ENCODE measurements at regions not wholly inside any gene's neighbourhood (a gene's known extent, or its start where the extent isn't known, plus 50 kb on each side); places are given as distances from the start of the nearest gene placed in this dataset.

DNA sequence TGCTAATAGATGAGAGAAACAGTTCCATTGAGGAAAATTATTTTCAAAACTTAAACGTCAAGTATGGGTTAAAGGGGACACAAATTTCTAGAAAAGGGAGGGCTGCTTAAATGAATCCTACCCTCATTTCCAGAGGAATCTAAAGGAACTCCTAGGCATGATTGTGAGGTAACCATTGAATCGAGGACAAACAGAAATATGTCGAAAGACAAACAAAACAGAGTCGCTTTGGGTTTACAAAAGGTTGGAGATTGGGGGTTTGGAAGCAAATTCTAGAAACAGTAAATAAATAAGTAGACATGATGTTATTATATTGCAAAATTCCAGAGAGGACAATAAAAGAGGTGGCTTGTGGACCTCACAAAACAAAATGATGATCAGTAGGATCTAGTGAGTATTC, 173.1 kb downstream of the FTCDNL1 start:
- no peak for DNase-seq
- H3K9me3 ChIP-seq, result no peaks in the 10 kb centered on the region
- intact Hi-C loops (cut with DNase I), result no loop called here
- WGBS, 2 donors, result 88 to 93% methylated on average over 4 of the region's 4 CpGs
- H3K27me3 ChIP-seq, result no peaks in the 10 kb centered on the region
- H3K4me3 ChIP-seq (replicated peaks in 1 of 3), result no peak overlapping the region
- H3K27ac ChIP-seq, result no peak overlapping the region
- no peaks in the 10 kb centered on the region for H3K4me1 ChIP-seq
- no peaks in the 10 kb centered on the region for H3K36me3 ChIP-seq
- TF ChIP-seq, protein P1, sequence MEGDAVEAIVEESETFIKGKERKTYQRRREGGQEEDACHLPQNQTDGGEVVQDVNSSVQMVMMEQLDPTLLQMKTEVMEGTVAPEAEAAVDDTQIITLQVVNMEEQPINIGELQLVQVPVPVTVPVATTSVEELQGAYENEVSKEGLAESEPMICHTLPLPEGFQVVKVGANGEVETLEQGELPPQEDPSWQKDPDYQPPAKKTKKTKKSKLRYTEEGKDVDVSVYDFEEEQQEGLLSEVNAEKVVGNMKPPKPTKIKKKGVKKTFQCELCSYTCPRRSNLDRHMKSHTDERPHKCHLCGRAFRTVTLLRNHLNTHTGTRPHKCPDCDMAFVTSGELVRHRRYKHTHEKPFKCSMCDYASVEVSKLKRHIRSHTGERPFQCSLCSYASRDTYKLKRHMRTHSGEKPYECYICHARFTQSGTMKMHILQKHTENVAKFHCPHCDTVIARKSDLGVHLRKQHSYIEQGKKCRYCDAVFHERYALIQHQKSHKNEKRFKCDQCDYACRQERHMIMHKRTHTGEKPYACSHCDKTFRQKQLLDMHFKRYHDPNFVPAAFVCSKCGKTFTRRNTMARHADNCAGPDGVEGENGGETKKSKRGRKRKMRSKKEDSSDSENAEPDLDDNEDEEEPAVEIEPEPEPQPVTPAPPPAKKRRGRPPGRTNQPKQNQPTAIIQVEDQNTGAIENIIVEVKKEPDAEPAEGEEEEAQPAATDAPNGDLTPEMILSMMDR (IDR thresholded peaks at IDR 0.05), result no peak
- no peak for TF ChIP-seq POLR2A (IDR thresholded peaks at IDR 0.05)

DNA sequence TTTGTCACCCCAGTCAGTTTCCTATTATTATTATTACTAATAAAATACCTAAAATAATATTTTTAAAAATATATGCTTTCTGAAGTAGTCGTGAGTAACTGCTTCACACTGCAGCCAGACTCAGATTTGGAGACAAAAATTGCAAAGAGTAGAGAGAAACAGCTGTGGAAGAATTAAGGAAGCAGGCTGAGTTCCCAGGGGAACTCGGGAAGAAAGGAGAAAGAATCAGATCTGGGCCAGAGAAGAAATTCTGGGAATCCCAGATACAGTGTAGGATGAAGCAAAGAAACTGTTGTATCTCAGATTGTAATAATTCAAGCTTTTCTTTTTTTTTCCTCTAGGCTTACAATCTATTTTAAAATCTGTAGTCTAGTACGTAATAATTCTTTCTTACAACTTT, 182.3 kb downstream of the FTCDNL1 start:
- intact Hi-C loops (cut with DNase I), result no loop called here
- no peak for DNase-seq
- H3K4me1 ChIP-seq, result no peaks in the 10 kb centered on the region
- no peak overlapping the region for H3K4me3 ChIP-seq (replicated peaks in 1 of 3)
- no peaks in the 10 kb centered on the region for H3K27me3 ChIP-seq
- TF ChIP-seq, protein P1 (IDR thresholded peaks at IDR 0.05), result no peak
- no peak for TF ChIP-seq POLR2A (IDR thresholded peaks at IDR 0.05)
- H3K27ac ChIP-seq, result no peak overlapping the region
- no peaks in the 10 kb centered on the region for H3K9me3 ChIP-seq
- no peaks in the 10 kb centered on the region for H3K36me3 ChIP-seq
- 63 to 72% methylated on average over 3 of the region's 3 CpGs for WGBS, 2 donors

- no peak for DNase-seq
- H3K4me3 ChIP-seq (replicated peaks in 1 of 3), result no peak overlapping the region
- no peaks in the 10 kb centered on the region for H3K27me3 ChIP-seq
- no peak overlapping the region for H3K27ac ChIP-seq
- intact Hi-C loops (cut with DNase I), result no loop called here
- no peaks in the 10 kb centered on the region for H3K4me1 ChIP-seq
- TF ChIP-seq POLR2A (IDR thresholded peaks at IDR 0.05), result no peak
- TF ChIP-seq, protein P1 (IDR thresholded peaks at IDR 0.05), result no peak
- 68 to 72% methylated on average over 6 of the region's 6 CpGs for whole genome bisulfite sequencing, 2 donors
- H3K36me3 ChIP-seq, result no peaks in the 10 kb centered on the region
- H3K9me3 ChIP-seq, result no peaks in the 10 kb centered on the region
These were observed 187.8 kb downstream of the FTCDNL1 start for GRCh38 chr2:199663157-199663556.

- Histone ChIP-seq H3K4me3 (replicated peaks in 1 of 3) (no peak overlapping the region), H3K27ac (no peak overlapping the region), H3K9me3 (no peaks in the 10 kb centered on the region), H3K36me3 (no peaks in the 10 kb centered on the region), H3K27me3 (no peaks in the 10 kb centered on the region), H3K4me1 (no peaks in the 10 kb centered on the region)
- intact Hi-C loops (cut with DNase I), result no loop called here
- TF ChIP-seq POLR2A (IDR thresholded peaks at IDR 0.05), result no peak
- TF ChIP-seq, protein P1 (IDR thresholded peaks at IDR 0.05), result no peak
- no peak for DNase-seq
- WGBS, 2 donors, result 69 to 82% methylated on average over 8 of the region's 8 CpGs
These were observed 188.7 kb downstream of the FTCDNL1 start for GRCh38 chr2:199662255-199662654.

GRCh38 chr2:199660167-199660566, 190.8 kb downstream of the FTCDNL1 start:
- 97 to 99% methylated on average over 15 of the region's 15 CpGs for WGBS, 2 donors
- intact Hi-C loops (cut with DNase I), result no loop called here

More at GRCh38 chr2:199660167-199660566, 190.8 kb downstream of the FTCDNL1 start:
- no peaks in the 10 kb centered on the region for H3K4me1 ChIP-seq
- H3K4me3 ChIP-seq (replicated peaks in 1 of 3), result no peak overlapping the region
- TF ChIP-seq, protein P1 (IDR thresholded peaks at IDR 0.05), result no peak
- no peak for TF ChIP-seq POLR2A (IDR thresholded peaks at IDR 0.05)
- H3K36me3 ChIP-seq, result no peaks in the 10 kb centered on the region
- DNase-seq, result no peak
- no peak overlapping the region for H3K27ac ChIP-seq
- H3K27me3 ChIP-seq, result no peaks in the 10 kb centered on the region
- no peaks in the 10 kb centered on the region for H3K9me3 ChIP-seq

Measured in thyroid gland (tissue), 4 donors.